HT-29 (cell line): ENCODE measurements at regions not wholly inside any gene's neighbourhood (a gene's known extent, or its start where the extent isn't known, plus 50 kb on each side); places are given as distances from the start of the nearest gene placed in this dataset.
"Not testable (repeated sequence)": the region's sequence is repeated elsewhere in the genome, so short reads cannot be mapped to it uniquely, and the experiment has no call there.

Experiments used
- DNase-seq: peaks from one replicate; pipeline ENCODE4 v3.0.0-alpha.2; 2015; ENCODE audit warnings: low spot score

DNA sequence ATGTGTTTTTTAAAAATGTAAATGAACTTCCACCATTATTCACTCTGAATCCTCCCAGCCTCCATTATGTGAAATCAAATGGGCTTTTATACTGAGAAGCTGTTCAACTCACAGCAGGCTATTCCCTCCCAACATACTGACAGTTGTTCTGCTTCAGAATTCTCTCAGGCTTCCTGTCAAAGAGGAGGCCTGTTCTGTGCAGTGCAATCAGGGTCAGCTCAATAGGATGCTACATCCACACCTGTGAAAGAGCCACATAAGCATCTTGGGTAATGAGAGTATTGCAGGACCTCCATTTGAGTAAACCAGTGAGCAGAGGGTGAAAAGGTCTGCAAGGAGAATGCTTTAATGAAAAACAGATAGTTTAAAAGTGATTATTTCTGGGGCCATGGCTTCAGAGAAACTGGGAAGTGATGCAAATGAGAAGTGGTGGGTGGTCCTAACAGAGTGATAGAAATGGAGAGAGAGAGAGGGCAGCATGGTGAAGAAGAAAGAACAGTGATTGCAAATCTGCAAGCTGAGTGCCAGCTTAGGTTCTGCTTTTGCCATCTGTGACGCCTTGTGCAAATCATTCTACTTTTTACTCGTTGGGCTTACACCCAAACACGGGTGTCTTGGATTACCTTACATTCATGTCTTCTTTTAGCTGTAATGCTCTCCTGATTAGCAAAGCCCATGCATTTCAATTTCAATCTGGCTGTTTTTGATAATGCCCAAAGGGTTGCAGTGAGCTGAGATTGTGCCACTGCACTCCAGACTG lies 202.5 kb upstream of the NMUR2 start:
- DNase-seq = no peak

DNA sequence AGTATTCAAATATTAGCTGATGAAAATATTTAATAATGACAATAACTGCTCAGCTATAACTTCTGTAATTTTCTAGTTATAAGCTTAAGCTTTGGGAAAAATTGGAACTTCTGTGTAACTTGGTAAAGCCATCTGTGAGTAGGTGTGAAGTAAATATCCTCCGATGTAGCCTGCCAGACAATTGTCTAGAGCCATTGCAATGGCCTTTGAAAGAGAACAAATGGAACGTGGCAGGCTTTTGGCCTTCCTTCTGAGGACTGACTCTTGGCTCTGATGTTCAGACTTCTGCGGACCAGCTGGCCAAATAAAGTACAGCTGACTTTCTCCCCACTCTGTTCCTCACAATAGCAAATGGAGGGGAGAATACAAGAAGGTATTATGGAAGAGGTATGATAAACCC lies 203.4 kb upstream of the NMUR2 start:
- no peak for DNase-seq

DNA sequence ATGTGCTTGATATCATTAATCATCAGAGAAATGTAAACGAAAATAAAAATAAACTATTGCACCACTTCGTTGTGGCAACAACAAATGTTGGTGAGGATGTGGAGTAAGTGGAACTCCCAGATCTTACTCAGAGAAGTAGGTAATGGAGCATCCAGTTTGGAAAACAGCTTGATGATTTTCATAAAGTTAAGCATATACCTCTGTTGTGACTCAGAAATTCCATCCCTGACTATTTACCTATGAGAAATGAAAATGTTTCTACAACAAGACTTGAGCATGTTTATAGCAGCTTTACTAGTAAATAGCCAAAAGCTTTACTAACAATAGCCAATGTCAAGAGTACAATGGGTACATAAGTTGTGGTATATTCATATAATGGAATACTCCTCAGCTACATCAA lies 214.7 kb upstream of the NMUR2 start:
- no peak for DNase-seq

DNA sequence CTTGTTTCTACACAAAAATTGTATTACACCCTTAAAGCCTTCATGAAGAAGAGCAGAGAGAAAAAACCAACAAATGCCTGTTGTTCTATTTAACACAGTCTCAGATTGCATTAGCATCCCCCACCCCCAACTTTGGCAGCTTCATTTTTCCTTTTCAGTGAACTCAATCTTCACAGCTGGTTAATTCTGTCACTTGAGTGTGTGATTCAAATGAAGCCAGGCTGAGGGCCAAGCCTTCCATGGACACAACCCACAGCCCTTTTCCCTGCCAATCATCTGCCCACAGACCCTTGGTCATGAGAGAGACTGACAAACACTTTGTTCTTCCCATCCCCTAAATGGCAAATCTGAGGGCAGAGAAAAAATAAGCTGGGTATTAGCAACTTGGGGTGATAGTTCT lies 217.5 kb upstream of the NMUR2 start:
- DNase-seq = no peak

DNA sequence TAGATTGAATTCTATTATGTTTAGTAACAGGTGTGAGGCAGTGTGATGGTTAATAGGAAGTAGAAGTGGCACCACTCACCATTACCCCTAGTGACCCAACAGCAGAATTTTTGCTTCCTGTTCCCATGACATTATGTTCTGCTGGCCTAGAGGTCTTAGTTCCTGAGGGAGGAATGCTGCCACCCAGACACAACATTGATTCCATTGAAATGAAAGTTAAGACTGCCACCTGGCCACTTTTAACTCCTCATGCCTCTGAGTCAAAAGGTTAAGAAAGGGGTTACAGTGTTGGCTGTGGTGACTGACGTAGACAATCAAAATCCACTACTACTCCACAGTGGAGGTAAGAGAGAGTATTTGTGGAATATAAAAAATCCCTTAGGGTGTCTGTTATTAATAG lies 218.9 kb upstream of the NMUR2 start:
- DNase-seq = no peak

DNA sequence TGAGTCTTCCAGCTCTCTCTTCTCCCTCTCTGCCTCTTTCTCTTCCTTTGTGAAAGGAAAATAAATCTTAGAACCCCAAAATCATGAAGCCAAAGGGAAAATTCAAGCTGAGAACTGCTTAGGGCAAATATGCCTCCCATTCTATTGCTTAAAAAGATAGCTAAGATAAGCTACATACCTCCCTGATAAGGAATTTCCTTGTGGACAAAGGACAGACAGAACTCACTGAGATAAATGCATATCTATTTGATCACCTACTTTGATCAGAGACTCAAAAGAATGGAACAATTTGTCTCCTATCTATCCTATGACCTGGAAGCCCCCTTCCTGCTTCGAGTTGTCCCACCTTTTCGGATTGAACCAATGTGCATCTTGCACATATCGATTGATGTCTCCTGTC lies 220.6 kb upstream of the NMUR2 start:
- no peak for DNase-seq

DNA sequence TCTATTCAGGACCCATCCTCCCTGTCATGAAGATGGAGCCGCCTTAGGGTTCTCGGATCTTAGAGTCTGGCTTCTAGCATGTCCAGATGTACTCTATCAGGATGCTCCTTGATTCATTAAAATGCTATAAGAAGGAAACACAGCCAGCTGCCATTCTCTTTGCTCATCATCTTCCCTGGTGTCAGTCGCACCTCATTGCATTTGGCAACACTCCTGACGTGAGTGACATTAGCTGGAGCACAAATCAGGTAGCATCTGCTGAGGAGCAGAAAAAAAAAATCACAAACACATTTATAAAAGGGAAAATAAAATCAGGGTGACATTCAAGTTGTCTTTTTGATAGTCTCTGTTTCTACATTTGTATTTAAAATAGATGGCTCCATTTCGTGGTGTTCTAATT lies 226.1 kb upstream of the NMUR2 start:
- DNase-seq = no peak

DNA sequence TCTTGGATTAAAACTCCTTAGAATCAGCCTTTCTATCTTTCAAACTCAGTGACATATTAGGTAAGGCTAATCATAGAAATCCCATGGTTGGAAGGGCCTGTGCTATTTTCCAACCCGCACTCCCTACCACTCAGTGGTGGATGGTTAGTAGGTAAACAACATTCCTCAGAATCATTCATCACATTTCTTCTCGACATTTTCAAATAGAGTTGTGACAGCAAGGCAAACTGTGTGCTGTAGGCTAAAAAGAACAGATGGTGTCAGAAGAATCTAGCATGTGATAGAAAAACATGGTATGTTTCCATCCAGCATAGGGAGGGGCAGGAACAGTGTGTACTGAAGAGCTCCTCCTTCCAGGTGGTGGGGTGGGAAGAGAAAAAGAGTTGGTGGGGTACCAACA lies 227.3 kb upstream of the NMUR2 start:
- no peak for DNase-seq

DNA sequence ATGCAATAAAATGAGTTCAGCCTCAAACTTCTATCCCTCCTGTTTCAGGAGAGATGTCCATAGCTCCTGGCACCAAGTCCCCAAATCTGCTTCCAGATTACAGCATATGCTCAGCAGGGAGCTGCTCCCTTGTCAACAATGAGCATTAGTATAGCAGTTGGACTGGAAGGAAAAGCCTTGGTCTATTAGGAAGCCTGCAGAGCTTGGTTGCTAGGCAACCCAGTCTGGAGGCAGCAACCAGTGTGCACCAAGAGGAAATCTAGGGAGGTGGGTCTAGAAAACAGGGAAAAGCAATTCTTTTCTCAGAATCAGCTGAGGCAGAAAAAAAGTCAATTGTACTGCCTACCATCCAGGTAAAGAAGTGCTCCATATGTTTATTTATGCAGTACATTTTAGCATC lies 229.5 kb upstream of the NMUR2 start:
- no peak for DNase-seq

DNA sequence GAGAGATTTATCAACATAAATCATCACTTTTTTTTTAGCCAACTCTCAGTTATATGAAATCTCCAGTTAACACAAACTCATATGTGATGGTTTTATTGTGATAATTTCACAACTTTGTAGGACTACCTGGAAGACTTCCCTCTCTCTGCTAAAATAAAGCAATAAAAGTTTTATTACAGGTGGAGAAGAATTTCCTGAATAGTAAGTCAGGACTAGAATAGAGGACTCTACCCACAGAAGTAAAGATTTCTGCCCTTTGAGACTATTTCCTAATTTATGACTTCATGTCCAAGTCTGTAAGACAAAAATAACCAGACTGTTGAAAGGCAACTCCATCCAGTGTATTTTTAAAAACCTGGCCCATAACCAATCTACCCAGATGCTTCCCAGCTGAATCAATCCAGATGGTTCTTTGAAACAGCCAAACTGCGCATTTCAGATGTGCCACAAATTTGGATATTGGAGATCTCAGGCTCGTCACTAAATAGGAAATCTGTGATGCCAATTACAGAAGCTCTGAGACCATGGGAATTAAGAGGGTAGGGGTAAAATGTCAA lies 234.0 kb upstream of the NMUR2 start:
- no peak for DNase-seq

DNA sequence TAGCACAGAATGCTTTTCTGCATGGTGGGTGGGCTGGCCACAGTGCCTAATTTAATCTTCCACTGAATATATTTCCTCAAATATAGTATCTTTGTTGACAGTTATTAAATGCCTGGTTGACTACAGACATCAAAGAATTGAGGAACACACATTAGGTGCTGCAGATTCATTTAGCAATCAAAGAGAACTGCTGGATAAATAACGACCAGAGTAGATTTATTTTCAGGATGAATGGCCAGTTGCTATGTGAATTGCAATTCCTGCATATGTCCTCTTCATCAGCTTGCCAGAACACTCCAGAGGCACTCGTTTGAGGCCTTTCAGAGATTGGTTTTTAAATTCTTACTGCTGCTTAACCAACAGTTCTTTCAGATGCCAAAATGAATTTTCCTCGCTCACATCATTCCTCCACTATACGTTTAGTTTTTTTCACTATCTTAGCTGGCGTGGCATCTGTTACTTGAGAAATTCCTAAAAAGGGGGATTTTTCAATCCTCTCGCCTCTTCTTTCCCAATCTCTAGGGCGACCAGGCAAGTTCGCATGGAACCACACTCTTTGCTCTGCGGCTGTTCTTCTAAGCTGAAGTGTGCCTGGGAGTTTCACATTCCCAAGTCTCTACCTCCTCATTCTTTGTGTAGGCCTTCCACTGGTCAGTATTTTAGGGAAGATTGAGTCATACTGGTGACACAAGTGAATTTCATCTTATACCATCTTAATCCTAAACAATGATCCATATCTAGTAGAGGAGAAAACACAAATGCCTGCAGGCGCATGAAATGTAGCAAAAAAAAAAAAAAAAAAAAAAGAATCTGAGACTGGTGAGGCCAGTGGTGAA lies 237.1 kb upstream of the NMUR2 start:
- no peak for DNase-seq

DNA sequence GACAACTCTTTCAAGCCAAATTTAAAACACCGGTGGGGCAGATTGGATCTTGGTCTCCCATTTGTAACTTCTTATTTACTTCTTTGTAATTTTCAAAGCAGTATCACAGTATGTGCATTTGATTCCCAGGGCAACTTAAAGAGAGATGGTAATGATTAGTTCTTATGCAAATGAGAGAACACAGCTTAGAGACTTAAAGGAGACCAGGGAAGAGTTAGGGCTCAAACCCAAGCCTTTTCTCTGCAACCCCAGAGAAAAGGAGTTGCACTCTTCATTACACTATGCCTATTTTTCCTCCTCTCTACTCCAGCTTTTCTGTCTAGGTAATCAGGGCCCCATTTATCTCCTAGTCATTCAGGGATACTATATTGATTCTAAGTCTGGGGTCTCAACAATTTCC lies 237.8 kb upstream of the NMUR2 start:
- DNase-seq = no peak

DNA sequence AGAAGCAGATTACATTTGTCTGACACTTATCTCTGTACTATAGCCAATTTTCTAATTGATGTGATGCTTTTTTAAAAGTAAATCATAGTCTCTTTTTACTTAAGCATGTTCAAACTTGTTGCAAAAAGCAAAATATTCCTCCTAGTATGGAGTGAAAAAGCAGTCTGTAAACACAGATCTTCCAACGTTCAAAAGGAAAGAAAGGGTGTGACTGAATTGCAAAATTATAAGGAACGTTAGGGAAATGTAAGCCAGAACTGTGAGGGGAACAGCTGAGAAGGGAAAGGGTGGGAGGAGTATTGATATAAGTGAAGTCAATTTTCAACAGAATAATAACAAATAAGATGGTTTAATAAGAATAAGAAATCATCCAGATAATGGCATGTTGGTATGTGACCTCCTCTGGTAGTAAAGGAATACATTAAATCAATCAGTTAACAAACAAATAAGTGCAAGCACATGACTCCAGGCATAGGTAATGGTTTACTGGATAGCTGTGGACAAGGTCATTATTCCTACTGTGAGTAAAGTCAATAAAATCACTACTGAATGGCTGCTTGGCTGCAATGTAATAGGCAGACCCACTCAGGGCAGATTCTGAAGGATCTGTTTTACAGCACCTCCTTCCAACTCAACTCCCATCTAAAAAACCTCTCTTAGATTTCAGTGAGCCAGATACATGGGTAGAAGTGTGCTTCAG lies 239.1 kb upstream of the NMUR2 start:
- no peak for DNase-seq

DNA sequence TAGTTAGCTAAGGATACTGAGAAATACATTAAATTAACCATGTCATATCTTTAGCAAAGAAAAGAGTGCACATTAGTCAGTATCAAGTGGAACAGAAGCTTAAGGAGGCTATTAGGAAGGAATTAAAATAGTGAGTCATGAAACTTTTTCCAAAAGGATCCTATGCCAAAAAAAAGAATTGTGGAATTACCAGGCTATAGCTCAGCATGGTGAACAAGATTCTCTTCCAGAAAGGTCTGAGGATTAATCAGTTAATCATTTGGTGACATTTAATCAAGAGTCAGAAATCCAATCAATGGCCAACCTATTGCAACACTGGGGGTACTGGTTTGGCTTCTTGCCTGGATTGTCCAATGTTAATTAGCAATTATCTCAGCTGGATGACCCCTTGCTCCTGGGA lies 244.5 kb upstream of the NMUR2 start:
- DNase-seq = no peak

DNA sequence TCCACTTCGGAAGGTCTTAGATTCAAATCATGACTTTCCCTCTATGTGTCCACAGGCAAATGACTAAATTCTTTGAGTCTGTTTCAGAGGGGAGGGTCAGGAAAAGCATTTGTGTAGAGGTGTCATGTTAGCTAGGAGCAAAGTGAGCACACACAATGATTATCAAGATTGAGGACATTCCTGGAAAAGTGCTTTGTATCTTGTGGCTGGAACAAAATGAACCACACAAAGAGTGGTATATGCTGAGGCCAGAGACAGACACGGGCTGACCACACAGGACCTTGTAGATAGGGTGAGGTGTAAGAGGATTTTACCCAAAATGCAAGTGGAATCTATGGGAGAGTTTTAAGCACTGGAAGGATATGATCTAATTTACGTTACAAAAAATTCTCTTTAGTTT lies 245.3 kb upstream of the NMUR2 start:
- DNase-seq = no peak

DNA sequence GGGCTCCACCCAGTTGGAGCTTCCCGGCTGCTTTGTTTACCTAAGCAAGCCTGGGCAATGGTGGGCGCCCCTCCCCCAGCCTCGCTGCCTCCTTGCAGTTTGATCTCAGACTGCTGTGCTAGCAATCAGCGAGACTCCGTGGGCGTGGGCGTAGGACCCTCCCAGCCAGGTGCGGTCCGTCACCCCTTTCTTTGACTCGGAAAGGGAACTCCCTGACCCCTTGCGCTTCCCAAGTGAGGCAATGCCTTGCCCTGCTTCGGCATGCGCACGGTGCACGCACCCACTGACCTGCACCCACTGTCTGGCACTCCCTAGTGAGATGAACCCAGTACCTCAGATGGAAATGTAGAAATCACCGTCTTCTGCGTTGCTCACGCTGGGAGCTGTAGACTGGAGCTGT lies 254.4 kb upstream of the NMUR2 start:
- not testable (repeated sequence) for DNase-seq

DNA sequence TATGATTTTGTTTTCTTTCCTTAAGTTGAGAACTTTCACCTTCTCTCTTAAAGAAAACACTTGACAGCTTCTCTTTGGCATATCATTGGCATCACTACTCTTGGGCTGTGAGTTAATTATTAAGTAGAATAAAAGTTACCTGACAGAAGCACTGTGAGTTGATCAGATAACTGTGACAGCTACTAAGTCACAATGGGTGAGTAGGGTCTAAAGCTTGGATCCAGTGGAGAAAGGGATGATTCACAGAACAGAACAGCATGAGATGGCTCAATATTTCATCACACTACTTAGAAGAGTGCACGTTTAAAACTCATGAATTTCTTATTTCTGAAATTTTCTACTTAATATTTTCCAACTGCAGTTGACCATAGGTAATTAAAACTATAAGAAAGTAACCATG lies 268.5 kb upstream of the NMUR2 start:
- DNase-seq = no peak

DNA sequence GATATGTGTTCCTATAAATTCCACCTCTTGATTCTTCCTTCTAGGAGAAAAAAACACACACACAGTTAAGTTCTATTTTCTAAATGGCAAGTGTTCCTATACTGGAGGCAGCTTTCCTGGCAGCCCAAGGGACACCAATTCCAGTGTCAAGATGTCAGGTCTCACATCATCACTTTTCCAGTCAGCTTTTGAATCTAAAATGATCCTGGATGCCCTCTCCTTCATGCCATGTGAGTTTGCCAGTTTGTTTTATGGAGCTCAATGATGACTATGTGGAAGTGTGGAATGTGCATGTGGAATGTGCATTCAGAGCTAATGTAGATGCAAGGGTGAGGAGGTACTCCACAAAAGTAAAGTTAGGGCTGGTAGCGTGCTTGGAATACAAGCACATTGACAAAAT lies 269.3 kb upstream of the NMUR2 start:
- no peak for DNase-seq

DNA sequence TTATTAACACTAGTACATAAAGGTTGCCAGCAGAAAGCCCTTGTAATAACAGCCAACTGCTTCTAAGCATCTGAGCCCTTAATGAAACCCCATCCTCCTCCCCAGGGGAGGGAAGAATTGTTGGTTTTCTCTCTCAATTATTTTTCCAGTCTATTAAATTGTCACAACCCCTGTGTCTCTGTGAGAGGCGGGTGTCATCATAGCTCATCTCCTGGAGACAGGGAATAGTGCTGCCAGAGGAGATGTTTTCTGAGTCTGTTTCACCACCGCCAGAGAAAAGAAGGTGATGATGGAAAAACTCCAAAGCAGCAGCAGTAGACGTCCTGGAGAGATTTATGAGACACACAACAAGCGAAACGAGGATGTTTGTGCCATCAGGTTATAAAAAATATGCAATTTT lies 271.1 kb upstream of the NMUR2 start:
- DNase-seq = no peak

DNA sequence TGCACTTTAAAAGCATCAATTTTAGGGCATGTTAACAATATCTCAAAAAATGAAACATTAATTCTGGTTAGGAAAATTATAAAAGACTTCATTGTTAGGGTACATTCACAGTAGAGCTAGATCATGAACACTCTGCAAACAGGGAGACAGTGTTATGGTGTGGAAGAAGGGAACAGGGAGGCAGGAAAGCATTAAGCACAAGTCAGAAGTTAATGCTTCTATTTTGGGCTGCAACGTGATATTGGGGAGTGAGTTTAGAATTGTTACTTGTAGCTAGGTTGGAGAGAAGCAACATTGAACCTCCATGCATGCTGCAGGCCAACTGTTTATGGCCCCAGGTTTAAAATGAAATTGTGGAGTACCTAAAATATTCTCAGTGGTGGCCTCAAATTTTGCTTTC lies 278.1 kb upstream of the NMUR2 start:
- no peak for DNase-seq

DNA sequence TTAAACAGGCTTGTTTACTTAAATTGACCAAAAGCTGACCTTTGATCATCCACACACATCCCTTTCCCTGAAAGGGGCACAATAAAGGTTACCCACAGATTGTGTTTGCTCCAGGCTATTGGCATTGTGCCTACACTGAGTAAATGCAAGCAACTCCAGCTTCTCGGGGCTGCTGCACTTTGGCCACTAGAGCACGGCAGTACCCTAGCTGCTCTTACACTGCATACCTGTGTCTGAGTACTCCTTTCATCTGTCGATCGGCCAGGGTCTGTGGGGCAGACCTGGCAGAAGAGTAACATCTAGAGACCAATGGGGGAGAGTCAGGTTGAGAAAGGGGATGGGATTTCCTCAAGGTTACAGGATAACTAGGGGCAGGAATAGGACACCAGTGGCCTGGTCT lies 281.9 kb upstream of the NMUR2 start:
- DNase-seq = no peak

DNA sequence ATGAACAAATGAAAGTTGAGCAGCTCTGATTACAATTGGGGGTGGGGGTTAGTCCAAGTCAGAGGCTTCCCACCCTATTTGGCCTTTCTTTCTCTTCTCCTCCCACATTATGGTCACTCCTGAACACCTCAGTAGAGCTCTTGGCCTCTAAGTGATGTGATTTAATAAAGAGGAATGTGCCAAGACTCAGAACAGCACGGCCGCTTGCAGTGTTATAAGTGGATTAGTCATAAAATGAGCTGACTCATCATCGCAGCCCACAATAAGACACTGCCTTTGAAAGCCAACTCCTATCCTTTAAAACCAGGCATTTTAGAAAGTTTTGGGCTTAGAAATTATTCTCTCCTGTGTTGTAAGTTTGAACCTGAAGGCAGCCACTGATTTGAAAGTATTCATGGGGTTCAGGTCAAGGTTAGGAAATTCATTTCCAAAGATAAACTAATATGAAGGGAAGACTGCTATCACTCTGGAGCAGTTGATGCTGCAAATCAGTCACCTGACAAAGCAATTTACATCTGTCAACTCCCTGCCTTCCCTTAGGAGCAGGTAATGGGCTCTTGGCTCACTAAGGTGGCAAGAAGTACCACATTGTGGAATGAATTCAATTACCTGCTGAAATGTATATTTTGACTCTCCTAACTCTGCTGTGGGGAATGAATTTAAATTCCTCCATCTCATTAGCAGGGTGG lies 283.6 kb upstream of the NMUR2 start:
- DNase-seq = peak; percentile 15
